H1 (cell line): ENCODE measurements at regions not wholly inside any gene's neighbourhood (a gene's known extent, or its start where the extent isn't known, plus 50 kb on each side); places are given as distances from the start of the nearest gene placed in this dataset.

Source experiments
- CTCF ChIA-PET: fragments of 300-600 bp; sonication (Branson Sonifier 250); formaldehyde crosslinking; loops from one replicate; lab custom pipeline; 2021; ENCODE audit not compliant: partially characterized antibody; lab: Charles Lee
- POLR2A ChIA-PET: fragments of 300-600 bp; sonication (Branson Sonifier 250); formaldehyde crosslinking; loops from one replicate; lab custom pipeline; 2021; ENCODE audit warnings: inconsistent platforms; ENCODE audit not compliant: partially characterized antibody; lab: Charles Lee
- DNase-seq, 2 experiments: peaks; one replicate each; pipeline versions ENCODE4 v3.0.0 to v3.0.0-alpha.2; 2010 to 2022; ENCODE audit warnings: low spot score in 2 of 2, low read depth in 1 of 2, mixed read lengths in 1 of 2
- FAIRE-seq: peaks from 2 replicates; lab custom pipeline; 2011; peaks lifted over from hg19 to GRCh38; lab: Jason Lieb, UNC
- H2AFZ ChIP-seq: 2 replicates; pipeline ENCODE4 v1.8.1; 2012; ENCODE audit warnings: low read length, inconsistent platforms
- H2AK5ac ChIP-seq: 2 replicates; pipeline ENCODE4 v1.6.1; 2013; ENCODE audit warnings: low read depth, low read length
- H2BK120ac ChIP-seq: replicated peaks from 2 replicates; pipeline ENCODE3; 2013; ENCODE audit warnings: low read depth, low read length, inconsistent platforms
- H2BK12ac ChIP-seq: 2 replicates; pipeline ENCODE4 v1.6.1; 2013; ENCODE audit warnings: low read depth, low read length
- H2BK15ac ChIP-seq: 2 replicates; pipeline ENCODE4 v1.6.1; 2013; ENCODE audit warnings: low read length
- H2BK20ac ChIP-seq: 2 replicates; pipeline ENCODE4 v1.6.1; 2013; ENCODE audit warnings: low read length
- H2BK5ac ChIP-seq: 2 replicates; pipeline ENCODE4 v1.6.1; 2013; ENCODE audit warnings: low read depth, low read length
- H3K14ac ChIP-seq: 2 replicates; pipeline ENCODE4 v1.6.1; 2013; ENCODE audit warnings: inconsistent platforms; ENCODE audit not compliant: insufficient read length
- H3K18ac ChIP-seq: 2 replicates; pipeline ENCODE4 v1.6.1; 2013; ENCODE audit warnings: low read length; ENCODE audit errors: extremely low read depth
- H3K23ac ChIP-seq: 2 replicates; pipeline ENCODE4 v1.6.1; 2013; ENCODE audit warnings: inconsistent platforms; ENCODE audit not compliant: insufficient read length
- H3K23me2 ChIP-seq: 2 replicates; pipeline ENCODE4 v1.6.1; 2013; ENCODE audit warnings: low read depth, low read length
- H3K27ac ChIP-seq: 2 replicates; pipeline ENCODE4 v1.6.1; 2011; ENCODE audit warnings: low read depth, low read length, inconsistent platforms
- H3K27me3 ChIP-seq, 4 experiments: replicated peaks in 1 of 4; 1 replicate in 1 of 4; 2 replicates in 3 of 4; pipeline versions ENCODE4 v1.6.1 to v1.8.1; 2011 to 2013; ENCODE audit warnings: low read length in 3 of 4, mild to moderate bottlenecking in 3 of 4, inconsistent platforms in 2 of 4, mixed read lengths in 2 of 4, moderate library complexity in 1 of 4; ENCODE audit not compliant: control insufficient read depth in 3 of 4, insufficient read depth in 3 of 4; ENCODE audit errors: extremely low read depth in 1 of 4
- H3K36me3 ChIP-seq, 4 experiments: 2 replicates each; pipeline versions ENCODE4 v1.6.1 to v1.8.1; 2011 to 2013; ENCODE audit warnings: mild to moderate bottlenecking in 4 of 4, low read length in 3 of 4, moderate library complexity in 2 of 4, control low read depth in 1 of 4, inconsistent platforms in 1 of 4; ENCODE audit not compliant: insufficient read depth in 4 of 4, control insufficient read depth in 2 of 4
- H3K4ac ChIP-seq: replicated peaks from 2 replicates; pipeline ENCODE3; 2013; ENCODE audit warnings: low read length, low read depth, mixed read lengths, inconsistent platforms; ENCODE audit not compliant: insufficient read length
- H3K4me1 ChIP-seq, 4 experiments: replicated peaks in 1 of 4; 1 replicate in 1 of 4; 2 replicates in 3 of 4; pipeline versions ENCODE4 v1.6.1 to v1.8.1; 2011 to 2013; ENCODE audit warnings: low read length in 3 of 4, inconsistent platforms in 2 of 4, mixed read lengths in 1 of 4; ENCODE audit not compliant: insufficient read depth in 4 of 4, control insufficient read depth in 3 of 4
- H3K4me2 ChIP-seq, 2 experiments: 2 replicates each; pipeline versions ENCODE4 v1.6.1 to v1.8.1; 2011 to 2013; ENCODE audit warnings: low read depth in 2 of 2, low read length in 2 of 2, control low read depth in 1 of 2, inconsistent platforms in 1 of 2, mild to moderate bottlenecking in 1 of 2; ENCODE audit not compliant: insufficient read depth in 1 of 2
- H3K4me3 ChIP-seq, 4 experiments: fragments of 200-600, 300-600 bp in 1 of 4; sonication (generic), shearing (Covaris generic), sonication (Bioruptor Twin) in 1 of 4; 2 replicates each; pipeline versions ENCODE4 v1.5.1 to v1.8.1; 2011 to 2016; ENCODE audit warnings: low read length in 4 of 4, low read depth in 3 of 4, control low read depth in 2 of 4, inconsistent platforms in 2 of 4, mild to moderate bottlenecking in 2 of 4, mixed read lengths in 1 of 4, moderate library complexity in 1 of 4; ENCODE audit not compliant: insufficient read depth in 2 of 4; ENCODE audit errors: extremely low read depth in 1 of 4
- H3K56ac ChIP-seq: replicated peaks from 2 replicates; pipeline ENCODE3; 2013; ENCODE audit warnings: low read depth, mild to moderate bottlenecking, mixed read lengths, low read length, inconsistent platforms; ENCODE audit not compliant: insufficient read length
- H3K79me1 ChIP-seq: 2 replicates; pipeline ENCODE4 v1.6.1; 2013; ENCODE audit warnings: low read depth, low read length, control low read depth
- H3K79me2 ChIP-seq, 2 experiments: 2 replicates each; pipeline versions ENCODE4 v1.6.1 to v1.8.1; 2012 to 2013; ENCODE audit warnings: low read length in 2 of 2, mild to moderate bottlenecking in 2 of 2, inconsistent platforms in 1 of 2; ENCODE audit not compliant: insufficient read depth in 2 of 2, control insufficient read depth in 1 of 2
- H3K9ac ChIP-seq, 4 experiments: replicated peaks in 1 of 4; 1 replicate in 1 of 4; 2 replicates in 3 of 4; pipeline versions ENCODE4 v1.6.1 to v1.8.1; 2011 to 2013; ENCODE audit warnings: low read depth in 3 of 4, low read length in 3 of 4, control low read depth in 2 of 4, mild to moderate bottlenecking in 2 of 4, moderate library complexity in 2 of 4, inconsistent platforms in 1 of 4; ENCODE audit errors: extremely low read depth in 1 of 4
- H3K9me3 ChIP-seq, 2 experiments: 2 replicates each; pipeline versions ENCODE4 v1.6.1 to v1.8.1; 2012 to 2013; ENCODE audit warnings: mild to moderate bottlenecking in 2 of 2, moderate library complexity in 2 of 2, control low read depth in 1 of 2, inconsistent platforms in 1 of 2, low read depth in 1 of 2, low read length in 1 of 2, mixed read lengths in 1 of 2; ENCODE audit not compliant: insufficient read depth in 2 of 2
- H4K20me1 ChIP-seq, 2 experiments: replicated peaks in 1 of 2; 2 replicates each; pipeline versions ENCODE3 to v1.8.1; 2011 to 2013; ENCODE audit warnings: inconsistent platforms in 2 of 2, low read length in 2 of 2, mild to moderate bottlenecking in 1 of 2; ENCODE audit not compliant: insufficient read depth in 2 of 2, control insufficient read depth in 1 of 2
- H4K5ac ChIP-seq: 2 replicates; pipeline ENCODE4 v1.6.1; 2013; ENCODE audit warnings: low read length, low read depth, mixed read lengths, inconsistent platforms; ENCODE audit not compliant: insufficient read length
- H4K8ac ChIP-seq: 2 replicates; pipeline ENCODE4 v1.8.0; 2013; ENCODE audit warnings: mild to moderate bottlenecking, moderate library complexity, low read length, inconsistent platforms; ENCODE audit not compliant: insufficient read depth; ENCODE audit errors: extremely low read depth
- H4K91ac ChIP-seq: replicated peaks from 2 replicates; pipeline ENCODE3; 2013; ENCODE audit warnings: low read length, mixed read lengths, inconsistent platforms; ENCODE audit not compliant: insufficient read length
- FOSL1 ChIP-seq: IDR thresholded peaks from 2 replicates; pipeline ENCODE4 v1.6.1; 2011; ENCODE audit warnings: mild to moderate bottlenecking, low read depth, low read length, moderate library complexity; ENCODE audit not compliant: insufficient read depth
- JUN ChIP-seq: IDR thresholded peaks from 2 replicates; pipeline ENCODE4 v1.6.1; 2011; ENCODE audit warnings: low read depth, mild to moderate bottlenecking, improper control_type of control experiment, low read length
- RAD21 ChIP-seq, 2 experiments: IDR thresholded peaks in 1 of 2; conservative IDR thresholded peaks in 1 of 2; 2 replicates each; pipeline ENCODE4 v1.6.1; 2011; ENCODE audit warnings: low read depth in 2 of 2, low read length in 2 of 2, improper control_type of control experiment in 1 of 2, inconsistent platforms in 1 of 2, mild to moderate bottlenecking in 1 of 2, moderate library complexity in 1 of 2
- YY1 ChIP-seq: IDR thresholded peaks from 2 replicates; pipeline ENCODE4 v1.6.1; 2011; ENCODE audit warnings: low read depth, mild to moderate bottlenecking, low read length
- WGBS, 2 experiments: shearing (Covaris generic) in 1 of 2; methylation state at CpG; one replicate each; pipeline versions ENCODE4 v1.1.6 to v1.1.7; 2013 to 2015; ENCODE audit warnings: low lambda C conversion rate in 2 of 2, mixed read lengths in 2 of 2, inconsistent platforms in 1 of 2, low coverage in 1 of 2, missing lambda C conversion rate in 1 of 2; ENCODE audit not compliant: insufficient replicate concordance in 2 of 2, insufficient coverage in 1 of 2, insufficient read length in 1 of 2; ENCODE audit errors: extremely low coverage in 1 of 2, missing lambda C conversion rate in 1 of 2; 5-methylcytosine and 5-hydroxymethylcytosine counted together

GRCh38 chr12:68482014-68482413, 128.7 kb upstream of the RAP1B start:
- no peaks in the 10 kb centered on the region for H3K36me3 ChIP-seq
- no peak overlapping the region for H3K56ac ChIP-seq
- H3K79me2 ChIP-seq = no peaks in the 10 kb centered on the region
- no peak overlapping the region for H2BK120ac ChIP-seq
- no peak overlapping the region for H3K9ac ChIP-seq
- no peak overlapping the region for H2BK20ac ChIP-seq
- H4K20me1 ChIP-seq = no peaks in the 10 kb centered on the region
- H3K23me2 ChIP-seq = no peaks in the 10 kb centered on the region
- no peak overlapping the region for H3K27ac ChIP-seq
- H2BK15ac ChIP-seq = no peak overlapping the region
- no peaks in the 10 kb centered on the region for H3K27me3 ChIP-seq
- no peak overlapping the region for H4K8ac ChIP-seq
- H3K79me1 ChIP-seq = no peaks in the 10 kb centered on the region
- no peaks in the 10 kb centered on the region for H3K4me1 ChIP-seq
- no peak overlapping the region for H2BK5ac ChIP-seq
- H3K4me3 ChIP-seq = no peak overlapping the region
- H4K91ac ChIP-seq = no peak overlapping the region
- no peak overlapping the region for H3K18ac ChIP-seq
- no peak overlapping the region for H3K14ac ChIP-seq
- H2AK5ac ChIP-seq = no peak overlapping the region
- H3K4me2 ChIP-seq = no peak overlapping the region
- no peak for DNase-seq
- H3K4ac ChIP-seq = no peak overlapping the region
- no peaks in the 10 kb centered on the region for H3K9me3 ChIP-seq
- H4K5ac ChIP-seq = no peak overlapping the region
- FAIRE-seq = no peak
- no peak overlapping the region for H2AFZ ChIP-seq
- POLR2A ChIA-PET = no interaction called here
- no peak overlapping the region for H2BK12ac ChIP-seq
- CTCF ChIA-PET = interaction anchor here (1.2 kb wide), 1 partner anchor 15 kb away, joined by 3 read pairs; no protein-coding TSS in a partner anchor
- H3K23ac ChIP-seq = no peak overlapping the region
- WGBS, 2 experiments = 35% methylated on average over 1 of the region's 1 CpG; no CpG with 5 or more reads in 1 of the 2 experiments
- no peak for TF ChIP-seq YY1
- TF ChIP-seq FOSL1 = no peak
- no peak for TF ChIP-seq JUN
- TF ChIP-seq RAD21 (IDR thresholded peaks at IDR 0.05 in 1 of 2, conservative IDR thresholded peaks at IDR 0.05 in 1 of 2; ENCODE audit: low read depth in 2 of 2, low read length in 2 of 2) = no peak
